IMR-90 (cell line): ENCODE measurements at regions not wholly inside any gene's neighbourhood (a gene's known extent, or its start where the extent isn't known, plus 50 kb on each side); places are given as distances from the start of the nearest gene placed in this dataset.

Experiments
- ATAC-seq: fragments of 200-7000 bp; cut with Tn5 transposase; 2 replicates; pipeline ENCODE4 v1.9.1; 2020; ENCODE audit warnings: low read depth, mild to moderate bottlenecking, moderate library complexity
- BruUV-seq: library from RNA; stranded (reverse); fragments of 400-500 nt; replicated peaks from 2 replicates; lab custom pipeline; 2021; lab: Mats Ljungman, UMichigan
- CTCF ChIA-PET: fragments of 300-600 bp; formaldehyde crosslinking; extraction: SDS; loops from one replicate; lab custom pipeline; 2021; ENCODE audit warnings: antibody characterized with exemption; lab: Yijun Ruan, JAX
- POLR2A ChIA-PET: fragments of 300-600 bp; sonication (Branson Sonifier 250); formaldehyde crosslinking; loops from one replicate; lab custom pipeline; 2022; ENCODE audit warnings: antibody characterized with exemption; ENCODE audit not compliant: unreplicated experiment; lab: Charles Lee
- DNase-seq: peaks from one replicate; pipeline ENCODE4 v3.0.0; 2013
- H2AFZ ChIP-seq: replicated peaks from 2 replicates; pipeline ENCODE3; 2013; ENCODE audit warnings: low read length, mild to moderate bottlenecking; ENCODE audit not compliant: poor library complexity
- H2AK5ac ChIP-seq: 2 replicates; pipeline ENCODE4 v1.6.1; 2013; ENCODE audit warnings: low read depth, low read length, inconsistent platforms
- H2AK9ac ChIP-seq: replicated peaks from 2 replicates; pipeline ENCODE3; 2013; ENCODE audit warnings: mild to moderate bottlenecking, low read depth, low read length, moderate library complexity; ENCODE audit not compliant: poor library complexity
- H2BK120ac ChIP-seq: 2 replicates; pipeline ENCODE4 v1.6.1; 2013; ENCODE audit warnings: low read depth, low read length, inconsistent platforms
- H2BK15ac ChIP-seq: 3 replicates; pipeline ENCODE4 v1.6.1; 2013; ENCODE audit warnings: low read depth, low read length, inconsistent platforms
- H2BK20ac ChIP-seq: 2 replicates; pipeline ENCODE4 v1.6.1; 2013; ENCODE audit warnings: low read depth, mild to moderate bottlenecking, inconsistent platforms, low read length, moderate library complexity
- H2BK5ac ChIP-seq: 2 replicates; pipeline ENCODE4 v1.6.1; 2013; ENCODE audit warnings: mild to moderate bottlenecking, low read depth, low read length, inconsistent platforms; ENCODE audit not compliant: poor library complexity, severe bottlenecking
- H3K14ac ChIP-seq: replicated peaks from 2 replicates; pipeline ENCODE4 v1.6.1; 2013; ENCODE audit warnings: low read depth, low read length, inconsistent platforms
- H3K18ac ChIP-seq: 2 replicates; pipeline ENCODE4 v1.6.1; 2013; ENCODE audit warnings: low read depth, low read length, control low read depth
- H3K23ac ChIP-seq: 2 replicates; pipeline ENCODE4 v1.6.1; 2013; ENCODE audit warnings: low read depth, low read length, inconsistent platforms
- H3K27ac ChIP-seq: 2 replicates; pipeline ENCODE4 v1.5.1; 2013; ENCODE audit warnings: mild to moderate bottlenecking, control low read depth, low read length; ENCODE audit not compliant: insufficient read depth
- H3K27me3 ChIP-seq: 2 replicates; pipeline ENCODE4 v1.6.1; 2013; ENCODE audit warnings: low read length; ENCODE audit not compliant: control insufficient read depth, insufficient read depth
- H3K36me3 ChIP-seq: 2 replicates; pipeline ENCODE4 v1.6.1; 2013; ENCODE audit warnings: low read length, mixed read lengths; ENCODE audit not compliant: control insufficient read depth, insufficient read depth
- H3K4ac ChIP-seq: 2 replicates; pipeline ENCODE4 v1.6.1; 2013; ENCODE audit warnings: low read depth, low read length, inconsistent platforms
- H3K4me1 ChIP-seq: 2 replicates; pipeline ENCODE4 v1.6.1; 2013; ENCODE audit warnings: low read length, mixed read lengths; ENCODE audit not compliant: control insufficient read depth, insufficient read depth
- H3K4me2 ChIP-seq: 2 replicates; pipeline ENCODE4 v1.6.1; 2013; ENCODE audit warnings: low read depth, mild to moderate bottlenecking, control low read depth, low read length, moderate library complexity
- H3K4me3 ChIP-seq: 2 replicates; pipeline ENCODE4 v1.5.1; 2013; ENCODE audit warnings: low read depth, mild to moderate bottlenecking, control low read depth, low read length, moderate library complexity; ENCODE audit not compliant: insufficient read depth
- H3K56ac ChIP-seq: 2 replicates; pipeline ENCODE4 v1.6.1; 2013; ENCODE audit warnings: low read length, inconsistent platforms; ENCODE audit not compliant: insufficient read depth; ENCODE audit errors: extremely low read depth
- H3K79me1 ChIP-seq, 2 experiments: 2 replicates each; pipeline ENCODE4 v1.6.1; 2013; ENCODE audit warnings: low read length in 2 of 2, inconsistent platforms in 1 of 2, low read depth in 1 of 2
- H3K9ac ChIP-seq: 2 replicates; pipeline ENCODE4 v1.6.1; 2013; ENCODE audit warnings: low read depth, low read length, control low read depth
- H3K9me1 ChIP-seq: 2 replicates; pipeline ENCODE4 v1.6.1; 2013; ENCODE audit warnings: low read length, inconsistent platforms; ENCODE audit not compliant: insufficient read depth
- H3K9me3 ChIP-seq: 2 replicates; pipeline ENCODE4 v1.6.1; 2013; ENCODE audit warnings: low read length; ENCODE audit not compliant: control insufficient read depth, insufficient read depth
- H4K20me1 ChIP-seq: 2 replicates; pipeline ENCODE4 v1.6.1; 2013; ENCODE audit warnings: low read length, inconsistent platforms; ENCODE audit not compliant: insufficient read depth
- H4K5ac ChIP-seq: 2 replicates; pipeline ENCODE4 v1.6.1; 2013; ENCODE audit warnings: mild to moderate bottlenecking, low read depth, low read length, control low read depth
- H4K8ac ChIP-seq, 2 experiments: 2 replicates each; pipeline ENCODE4 v1.6.1; 2013; ENCODE audit warnings: low read depth in 2 of 2, low read length in 2 of 2, control low read depth in 1 of 2, inconsistent platforms in 1 of 2
- H4K91ac ChIP-seq: 2 replicates; pipeline ENCODE4 v1.6.1; 2013; ENCODE audit warnings: low read depth, low read length, inconsistent platforms; ENCODE audit not compliant: insufficient read depth
- BHLHE40 ChIP-seq: fragments of 150-350 bp; IDR thresholded peaks from 2 replicates; pipeline ENCODE4 v1.6.1; 2016; ENCODE audit warnings: mild to moderate bottlenecking, low read depth, low read length
- CEBPB ChIP-seq: IDR thresholded peaks from 2 replicates; pipeline ENCODE4 v1.6.1; 2012; ENCODE audit warnings: low read depth, low read length, improper control_type of control experiment
- CHD1 ChIP-seq: IDR thresholded peaks from 2 replicates; pipeline ENCODE4 v1.6.1; 2012; ENCODE audit warnings: low read depth, low read length, improper control_type of control experiment
- FOS ChIP-seq: fragments of 150-350 bp; IDR thresholded peaks from 2 replicates; pipeline ENCODE4 v1.6.1; 2016; ENCODE audit warnings: low read depth, low read length
- MAFK ChIP-seq: IDR thresholded peaks from 2 replicates; pipeline ENCODE4 v1.6.1; 2012; ENCODE audit warnings: low read depth, low read length, improper control_type of control experiment
- MXI1 ChIP-seq: IDR thresholded peaks from 2 replicates; pipeline ENCODE4 v1.6.1; 2012; ENCODE audit warnings: low read depth, mild to moderate bottlenecking, low read length, moderate library complexity, borderline replicate concordance
- NFE2L2 ChIP-seq: fragments of 150-350 bp; IDR thresholded peaks from 2 replicates; pipeline ENCODE4 v1.6.1; 2016; ENCODE audit warnings: low read depth, mild to moderate bottlenecking, low read length
- POLR2A ChIP-seq: IDR thresholded peaks from 2 replicates; pipeline ENCODE4 v1.6.1; 2012; ENCODE audit warnings: mild to moderate bottlenecking, low read depth, low read length
- RCOR1 ChIP-seq: IDR thresholded peaks from 2 replicates; pipeline ENCODE4 v1.6.1; 2012; ENCODE audit warnings: mild to moderate bottlenecking, low read length, improper control_type of control experiment; ENCODE audit not compliant: insufficient replicate concordance
- SMC3 ChIP-seq: fragments of 150-350 bp; IDR thresholded peaks from 2 replicates; pipeline ENCODE4 v1.6.1; 2016; ENCODE audit warnings: low read depth, mild to moderate bottlenecking, antibody characterized with exemption, low read length, moderate library complexity
- WGBS, 2 experiments: methylation state at CpG; one replicate each; pipeline versions ENCODE4 v1.1.5 to v1.1.7; 2013; ENCODE audit warnings: missing lambda C conversion rate in 2 of 2; ENCODE audit not compliant: insufficient read length in 1 of 2; ENCODE audit errors: extremely low coverage in 2 of 2; 5-methylcytosine and 5-hydroxymethylcytosine counted together
- dilution Hi-C: fragments of 300-500 bp; cut with HindIII; formaldehyde crosslinking; loops from one replicate; pipeline ENCODE4 v1.14.3; 2018; ENCODE audit warnings: low sequenced_read_pairs; ENCODE audit not compliant: unreplicated experiment
- in situ Hi-C: fragments of 300-500 bp; cut with MboI; formaldehyde crosslinking; loops from 3 replicates; pipeline ENCODE4 v1.14.3; 2019; ENCODE audit warnings: low sequenced_read_pairs, inconsistent platforms, mixed read lengths
- intact Hi-C: fragments of 100-400 bp; cut with micrococcal nuclease; formaldehyde crosslinking; loops from 2 replicates; pipeline ENCODE4 v1.10.0; 2022
- TF ChIP-seq, protein P1 (sequence below): fragments of 150-350 bp; IDR thresholded peaks from 2 replicates; pipeline ENCODE4 v1.6.1; 2017; ENCODE audit warnings: mild to moderate bottlenecking, antibody characterized with exemption, low read length, low read depth
- TF ChIP-seq, protein P2 (sequence below): conservative IDR thresholded peaks from 2 replicates; pipeline ENCODE4 v1.5.1; 2012; ENCODE audit warnings: mild to moderate bottlenecking, low read depth, low read length, improper control_type of control experiment

DNA sequence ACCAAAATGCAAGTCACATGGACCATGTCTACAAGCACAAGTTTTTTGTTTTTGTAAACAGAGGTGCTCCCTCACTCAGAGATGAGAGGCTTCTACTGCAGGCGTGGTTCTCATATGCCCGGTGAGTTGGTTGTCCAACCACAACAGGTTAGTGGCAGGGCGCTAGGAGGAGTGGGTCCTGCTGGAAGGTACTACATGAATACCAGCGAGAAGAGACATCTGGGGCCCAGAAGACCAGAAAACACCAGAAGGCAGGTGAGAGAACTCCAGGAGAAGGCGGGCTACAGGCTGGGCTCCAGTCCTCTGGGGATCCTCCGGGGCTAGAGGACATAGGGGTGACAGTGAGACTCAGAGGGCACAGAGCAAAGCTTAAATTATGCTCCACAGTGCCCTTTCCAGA is 366.5 kb downstream of the MATN1 start:
- no peak for DNase-seq
- H2AFZ ChIP-seq, result no peak overlapping the region
- in situ Hi-C loops, result no loop called here
- TF ChIP-seq CEBPB (no peak), FOS (no peak), MAFK (no peak), BHLHE40 (no peak), POLR2A (no peak), CHD1 (no peak), NFE2L2 (no peak), SMC3 (no peak), MXI1 (no peak), RCOR1 (no peak)
- TF ChIP-seq, protein P1, sequence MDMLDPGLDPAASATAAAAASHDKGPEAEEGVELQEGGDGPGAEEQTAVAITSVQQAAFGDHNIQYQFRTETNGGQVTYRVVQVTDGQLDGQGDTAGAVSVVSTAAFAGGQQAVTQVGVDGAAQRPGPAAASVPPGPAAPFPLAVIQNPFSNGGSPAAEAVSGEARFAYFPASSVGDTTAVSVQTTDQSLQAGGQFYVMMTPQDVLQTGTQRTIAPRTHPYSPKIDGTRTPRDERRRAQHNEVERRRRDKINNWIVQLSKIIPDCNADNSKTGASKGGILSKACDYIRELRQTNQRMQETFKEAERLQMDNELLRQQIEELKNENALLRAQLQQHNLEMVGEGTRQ, result no peak
- TF ChIP-seq, protein P2, sequence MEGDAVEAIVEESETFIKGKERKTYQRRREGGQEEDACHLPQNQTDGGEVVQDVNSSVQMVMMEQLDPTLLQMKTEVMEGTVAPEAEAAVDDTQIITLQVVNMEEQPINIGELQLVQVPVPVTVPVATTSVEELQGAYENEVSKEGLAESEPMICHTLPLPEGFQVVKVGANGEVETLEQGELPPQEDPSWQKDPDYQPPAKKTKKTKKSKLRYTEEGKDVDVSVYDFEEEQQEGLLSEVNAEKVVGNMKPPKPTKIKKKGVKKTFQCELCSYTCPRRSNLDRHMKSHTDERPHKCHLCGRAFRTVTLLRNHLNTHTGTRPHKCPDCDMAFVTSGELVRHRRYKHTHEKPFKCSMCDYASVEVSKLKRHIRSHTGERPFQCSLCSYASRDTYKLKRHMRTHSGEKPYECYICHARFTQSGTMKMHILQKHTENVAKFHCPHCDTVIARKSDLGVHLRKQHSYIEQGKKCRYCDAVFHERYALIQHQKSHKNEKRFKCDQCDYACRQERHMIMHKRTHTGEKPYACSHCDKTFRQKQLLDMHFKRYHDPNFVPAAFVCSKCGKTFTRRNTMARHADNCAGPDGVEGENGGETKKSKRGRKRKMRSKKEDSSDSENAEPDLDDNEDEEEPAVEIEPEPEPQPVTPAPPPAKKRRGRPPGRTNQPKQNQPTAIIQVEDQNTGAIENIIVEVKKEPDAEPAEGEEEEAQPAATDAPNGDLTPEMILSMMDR, result no peak
- H3K4me1 ChIP-seq, result no peaks in the 10 kb centered on the region
- no peaks in the 10 kb centered on the region for H3K9me3 ChIP-seq
- BruUV-seq, result no TSS peak
- H3K36me3 ChIP-seq, result no peaks in the 10 kb centered on the region
- POLR2A ChIA-PET, result no interaction called here
- intact Hi-C loops, result no loop called here
- no peak overlapping the region for H4K91ac ChIP-seq
- H3K4me2 ChIP-seq, result no peak overlapping the region
- H2BK20ac ChIP-seq, result no peak overlapping the region
- no peak overlapping the region for H3K56ac ChIP-seq
- H3K4ac ChIP-seq, result no peak overlapping the region
- H2BK5ac ChIP-seq, result no peak overlapping the region
- no peaks in the 10 kb centered on the region for H4K20me1 ChIP-seq
- no peak overlapping the region for H2BK120ac ChIP-seq
- H2AK9ac ChIP-seq, result no peak overlapping the region
- no peak overlapping the region for H3K27ac ChIP-seq
- H4K8ac ChIP-seq, result no peak overlapping the region
- no peak overlapping the region for H3K23ac ChIP-seq
- no peak overlapping the region for H3K4me3 ChIP-seq
- WGBS, 2 experiments, result no CpG with 5 or more reads among the region's 6 CpGs
- CTCF ChIA-PET, result no interaction called here
- H3K27me3 ChIP-seq, result no peaks in the 10 kb centered on the region
- no peak overlapping the region for H2BK15ac ChIP-seq
- no peak overlapping the region for H3K9ac ChIP-seq
- no peak overlapping the region for H3K18ac ChIP-seq
- dilution Hi-C loops, result no loop called here
- no peaks in the 10 kb centered on the region for H3K79me1 ChIP-seq
- ATAC-seq, result no peak
- no peak overlapping the region for H4K5ac ChIP-seq
- H3K14ac ChIP-seq, result no peak overlapping the region
- no peak overlapping the region for H2AK5ac ChIP-seq
- no peaks in the 10 kb centered on the region for H3K9me1 ChIP-seq
